ENCODE measurements at regions not wholly inside any gene's neighbourhood (a gene's known extent, or its start where the extent isn't known, plus 50 kb on each side); places are given as distances from the start of the nearest gene placed in this dataset.

GRCh38 chr2:228864131-228864530 is 407.0 kb downstream of the PID1 start:
- no peak for DNase-seq (ENCODE audit: low spot score)

DNA sequence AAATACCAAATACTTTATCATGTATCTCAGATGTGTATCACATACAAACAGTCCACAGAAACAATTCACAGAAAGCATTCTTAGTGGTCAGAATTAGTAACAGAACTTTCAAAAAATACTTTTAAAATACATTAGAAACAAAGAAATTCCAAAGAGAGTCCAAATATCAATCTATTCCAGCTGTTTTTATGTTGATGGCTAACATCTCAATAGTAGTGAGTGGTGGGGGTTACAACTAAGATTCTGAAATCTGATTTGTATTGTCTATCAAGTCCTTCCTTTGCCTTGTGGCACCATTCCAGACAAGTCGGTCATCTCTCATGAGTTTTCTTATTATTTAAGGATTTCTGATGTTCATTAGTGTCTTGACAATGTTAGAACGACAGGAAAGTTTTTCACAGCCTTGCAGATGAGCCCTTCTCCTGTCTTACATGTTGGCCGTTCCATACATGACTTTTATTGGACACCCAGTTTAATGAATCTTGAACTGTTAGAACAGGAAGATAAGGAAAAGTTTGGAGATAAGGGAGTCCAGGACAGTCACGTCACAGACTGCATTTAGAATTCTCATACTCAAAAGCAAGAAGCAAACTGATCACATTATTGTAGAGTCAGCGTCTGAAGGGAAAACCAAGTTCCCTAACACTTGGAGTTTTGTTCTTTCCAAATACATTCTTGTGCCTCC is 410.3 kb downstream of the PID1 start:
- no peak for DNase-seq (ENCODE audit: low spot score)

- no peak for DNase-seq (ENCODE audit: low spot score)
Measured at GRCh38 chr2:228853151-228853550, 417.9 kb downstream of the PID1 start.

DNA sequence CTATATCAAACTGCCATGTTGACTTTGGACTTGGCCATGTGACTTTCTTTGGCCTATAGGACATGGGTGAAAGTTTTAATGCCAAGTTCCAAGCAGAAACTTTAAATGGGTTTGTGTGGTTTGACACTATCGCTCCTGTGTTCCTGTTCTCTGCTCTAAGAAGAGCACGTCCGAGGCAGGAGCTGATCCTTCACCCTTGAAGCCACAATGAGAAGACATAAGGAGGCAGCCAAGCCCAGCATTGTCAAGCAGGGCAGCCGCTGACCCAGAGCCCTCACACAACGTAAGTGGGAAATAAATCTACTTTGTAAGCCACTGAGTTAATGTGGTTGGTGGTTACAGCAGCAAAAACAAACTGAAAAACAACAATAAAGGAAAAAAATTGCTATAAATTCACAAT is 422.4 kb downstream of the PID1 start:
- no peak for DNase-seq (ENCODE audit: low spot score)

- no peak for DNase-seq (ENCODE audit: low spot score)
Measured at GRCh38 chr2:228847684-228848083, 423.4 kb downstream of the PID1 start.

DNA sequence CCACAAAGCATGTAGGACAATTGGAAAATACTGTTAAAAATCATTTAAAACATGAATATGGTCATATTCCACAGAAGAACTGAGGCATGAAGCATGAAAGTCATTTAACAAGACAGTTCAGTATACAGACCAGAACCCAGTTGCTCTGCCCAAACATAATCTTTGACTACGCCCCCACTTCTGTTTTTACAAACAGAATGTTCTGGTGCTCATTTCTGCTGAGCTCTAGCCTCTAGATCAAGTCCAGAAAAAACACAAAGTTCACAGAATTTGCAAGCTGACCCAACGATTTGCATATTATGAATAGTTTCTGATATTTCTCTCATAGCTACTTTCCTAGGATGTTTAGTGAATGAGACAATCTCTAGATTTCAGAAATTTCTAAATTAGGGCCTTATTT is 424.9 kb downstream of the PID1 start:
- DNase-seq (ENCODE audit: low spot score) = no peak

DNA sequence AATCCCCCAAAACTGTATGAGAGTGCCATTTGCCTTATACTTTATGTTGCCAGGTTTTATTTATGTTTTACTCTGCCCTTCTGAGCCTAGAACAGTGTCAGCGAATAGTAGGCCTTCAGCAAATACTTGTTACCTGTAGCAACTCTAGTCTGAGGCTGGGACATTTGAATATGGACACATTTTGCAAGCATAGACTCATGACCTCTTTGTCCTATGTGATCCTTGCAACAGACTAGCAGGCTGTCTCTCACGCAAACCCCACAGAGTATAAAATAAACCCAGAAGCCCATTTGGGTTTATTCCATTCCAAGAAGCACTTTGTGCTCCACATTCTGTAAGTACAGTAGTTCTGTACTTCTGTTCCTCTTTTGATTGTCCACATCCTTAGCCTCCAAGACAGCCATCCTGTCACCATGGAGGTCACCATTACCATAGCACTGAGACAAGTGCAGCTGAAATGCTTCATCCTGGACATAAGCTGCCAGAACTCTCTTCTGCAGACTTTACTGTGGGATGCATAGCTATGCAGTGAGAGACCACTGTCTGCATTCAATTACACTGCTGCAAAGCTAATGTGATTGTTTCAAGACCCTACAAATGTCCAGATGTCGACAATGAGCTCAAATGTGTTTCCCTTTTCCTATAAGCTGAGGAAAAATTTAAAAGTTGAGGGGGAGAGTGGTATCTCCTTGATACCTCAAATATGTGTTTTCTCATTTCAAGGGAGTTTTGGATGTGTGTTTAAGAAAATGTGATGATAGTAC is 425.7 kb downstream of the PID1 start:
- DNase-seq (ENCODE audit: low spot score) = no peak

- DNase-seq (ENCODE audit: low spot score) = peak; percentile 20
Measured at GRCh38 chr2:228841877-228842276, 429.2 kb downstream of the PID1 start.

GRCh38 chr2:228841475-228841874 is 429.6 kb downstream of the PID1 start:
- DNase-seq (ENCODE audit: low spot score) = no peak

GRCh38 chr2:228840743-228841114 is 430.4 kb downstream of the PID1 start:
- no peak for DNase-seq (ENCODE audit: low spot score)

DNA sequence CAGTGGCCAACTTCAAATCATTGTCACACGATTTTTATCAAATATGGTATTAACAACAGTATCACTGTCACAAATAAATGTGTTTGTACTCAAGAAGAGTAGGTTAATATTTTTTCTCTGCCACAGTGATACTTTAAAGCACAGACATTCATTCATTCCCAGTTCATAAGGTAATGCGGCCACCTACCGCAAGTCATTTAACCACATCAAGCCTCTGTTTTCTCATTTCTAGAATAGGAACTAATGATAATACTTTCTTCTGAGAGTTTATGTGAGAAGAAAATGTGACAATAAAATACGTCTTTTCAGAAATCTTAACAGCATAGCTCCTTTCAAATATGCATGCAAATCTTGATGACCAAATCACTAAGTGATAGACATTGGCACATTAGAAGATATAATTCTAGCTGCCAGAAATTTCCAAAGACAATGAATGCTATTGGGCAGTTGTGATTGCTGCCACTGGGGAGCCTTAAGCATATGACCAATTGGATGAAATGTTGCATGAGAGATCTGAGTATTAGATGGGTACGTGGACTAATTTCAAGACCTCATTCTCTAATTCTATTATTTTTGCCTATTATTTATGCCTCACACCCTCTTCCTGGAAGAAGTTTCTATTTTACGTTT is 430.9 kb downstream of the PID1 start:
- no peak for DNase-seq (ENCODE audit: low spot score)

GRCh38 chr2:228839421-228839876 is 431.6 kb downstream of the PID1 start:
- no peak for DNase-seq (ENCODE audit: low spot score)

- no peak for DNase-seq (ENCODE audit: low spot score)
Measured at GRCh38 chr2:228838819-228839218, 432.3 kb downstream of the PID1 start.

- DNase-seq (ENCODE audit: low spot score) = no peak
Measured at GRCh38 chr2:228828397-228828796, 442.7 kb downstream of the PID1 start.

- no peak for DNase-seq (ENCODE audit: low spot score)
Measured at GRCh38 chr2:228827056-228827700, 443.9 kb downstream of the PID1 start.

GRCh38 chr2:228819701-228820100 is 451.4 kb downstream of the PID1 start:
- no peak for DNase-seq (ENCODE audit: low spot score)

DNA sequence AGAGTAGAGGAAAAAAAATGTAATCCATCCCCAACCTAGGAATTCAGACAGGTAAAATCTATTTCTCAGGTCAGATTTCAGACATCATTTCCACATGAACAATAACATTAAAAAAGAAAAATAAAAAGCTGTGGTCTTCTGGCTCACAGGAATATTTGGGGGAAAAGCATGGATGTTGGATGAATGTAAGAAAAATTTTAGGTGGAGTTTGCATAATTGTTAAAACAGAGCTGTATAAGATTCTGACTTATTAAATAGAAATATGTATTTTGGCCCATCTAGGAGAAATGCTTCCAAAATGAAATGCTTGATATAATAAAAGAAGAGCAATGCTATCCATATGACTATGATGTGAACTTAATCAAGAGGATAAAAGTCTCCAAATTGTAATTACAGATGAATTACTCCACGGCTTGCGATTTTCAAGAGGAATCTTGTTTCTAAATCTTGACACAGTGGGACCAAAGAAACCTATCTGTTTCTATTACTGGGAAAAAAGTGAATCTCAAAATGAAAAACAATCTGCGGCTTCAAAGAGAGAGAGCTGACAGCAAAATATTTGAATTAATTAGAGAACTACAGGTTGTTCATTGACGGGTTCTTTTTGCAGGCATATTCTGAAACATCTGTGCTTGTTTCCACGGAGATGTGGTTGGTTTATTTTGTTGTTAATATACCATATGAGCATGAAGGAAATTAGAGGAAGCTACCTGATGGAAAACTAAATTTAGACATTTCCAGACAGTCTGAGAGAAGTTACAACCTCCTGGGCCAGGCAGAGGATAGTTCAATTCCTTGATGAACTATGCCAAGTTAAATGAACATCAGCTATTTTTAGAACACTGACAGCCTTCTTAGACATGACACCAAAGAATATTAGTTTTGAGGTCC is 468.7 kb downstream of the PID1 start:
- DNase-seq (ENCODE audit: low spot score) = no peak

DNA sequence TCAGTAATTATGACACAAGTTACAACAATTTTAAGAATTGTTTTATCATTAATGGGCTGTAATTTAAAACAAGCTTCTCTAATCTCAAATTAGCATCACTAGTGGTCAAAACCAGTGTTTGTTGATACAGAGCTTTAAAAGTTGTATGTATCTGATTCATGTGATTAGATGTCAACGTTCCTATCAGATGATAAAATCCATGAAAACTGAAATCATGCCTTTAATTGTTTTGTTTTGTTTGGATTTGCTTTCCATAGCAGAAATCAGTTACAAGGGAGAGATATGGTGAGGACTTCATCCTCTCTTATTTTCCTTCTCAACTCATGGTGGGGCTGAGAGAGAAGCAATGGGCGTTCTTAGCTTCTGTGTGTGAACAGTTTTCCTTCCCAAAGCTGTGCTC is 469.6 kb downstream of the PID1 start:
- no peak for DNase-seq (ENCODE audit: low spot score)

GRCh38 chr2:228799208-228799588 is 471.9 kb downstream of the PID1 start:
- DNase-seq (ENCODE audit: low spot score) = no peak

DNA sequence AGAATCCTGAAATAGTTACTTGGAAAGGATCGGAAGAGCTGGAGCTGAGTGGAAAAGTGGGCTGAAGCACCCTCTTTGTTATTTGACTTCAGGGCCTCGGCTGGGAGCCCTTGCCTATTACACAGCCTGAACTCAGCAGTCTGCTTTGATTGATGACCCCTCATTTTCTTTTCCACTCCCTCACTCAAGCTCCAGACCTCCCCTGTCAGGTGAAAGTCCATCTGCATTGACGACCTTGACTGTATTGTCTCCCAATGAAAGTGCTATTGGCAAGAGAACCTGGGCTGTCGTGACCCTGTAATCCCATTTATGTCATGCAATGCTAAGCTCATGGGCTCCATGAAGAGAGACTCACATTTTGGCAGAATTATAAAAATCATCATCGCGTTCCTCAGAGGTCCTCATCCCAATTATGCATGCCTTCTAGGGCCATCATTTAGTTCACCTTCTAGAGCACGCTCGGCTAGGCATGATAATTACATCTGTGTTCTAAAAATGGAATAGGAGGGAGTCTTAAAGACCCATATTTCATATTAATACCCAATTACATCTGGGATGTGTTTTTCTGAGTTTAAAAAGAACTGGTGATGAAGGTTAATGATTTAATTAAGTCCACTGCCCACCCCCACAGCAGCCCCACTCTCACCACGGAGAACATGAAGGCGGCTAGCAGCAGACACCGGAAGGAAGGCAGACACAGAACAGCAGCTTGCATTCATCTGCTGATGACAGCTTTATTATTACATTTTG is 472.5 kb downstream of the PID1 start:
- no peak for DNase-seq (ENCODE audit: low spot score)

- DNase-seq (ENCODE audit: low spot score) = no peak
Measured at GRCh38 chr2:228796386-228796785, 474.7 kb downstream of the PID1 start.
